Muscle of back (tissue), 3 donors: ENCODE measurements at regions not wholly inside any gene's neighbourhood (a gene's known extent, or its start where the extent isn't known, plus 50 kb on each side); places are given as distances from the start of the nearest gene placed in this dataset.
A peak's percentile ranks its signal among the peaks of the same experiment; 100 is the strongest.

Experiments used
- DNase-seq, 3 donors: peaks; one replicate each; pipeline versions ENCODE4 v3.0.0 to v3.0.0-alpha.2; 2013

- no peak for DNase-seq
Observed at GRCh38 chr5:32504329-32504988, 59.9 kb upstream of the ZFR start.

- DNase-seq = peak in 2 of 3 donors; percentile 67 to 80
Observed at GRCh38 chr5:32503261-32503660, 58.7 kb upstream of the ZFR start.

GRCh38 chr5:32501071-32502002 is 56.8 kb upstream of the ZFR start:
- DNase-seq = peak in 1 of 3 donors; percentile 39

GRCh38 chr5:32500181-32500580 is 55.6 kb upstream of the ZFR start:
- DNase-seq = no peak

GRCh38 chr5:32499261-32499660 is 54.7 kb upstream of the ZFR start:
- no peak for DNase-seq

DNA sequence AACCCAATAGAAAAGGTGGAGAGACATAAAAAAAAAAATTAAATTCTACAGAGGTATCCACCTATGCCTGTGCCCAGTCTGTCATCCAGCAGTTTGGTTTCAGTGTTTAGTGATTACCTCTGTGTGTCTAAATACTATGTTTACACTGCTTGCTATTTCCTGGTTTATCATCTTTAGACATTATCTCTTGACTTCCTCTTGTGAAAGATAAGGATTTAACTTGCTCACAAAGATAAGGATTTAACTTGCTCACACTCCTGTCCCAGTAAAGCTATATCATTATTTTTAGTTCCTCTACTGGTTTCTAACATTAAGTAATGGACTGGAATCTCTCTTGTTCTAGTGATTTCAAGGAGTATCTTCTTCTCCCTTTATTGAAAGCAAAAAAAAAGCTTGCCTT is 53.9 kb upstream of the ZFR start:
- DNase-seq = no peak

DNA sequence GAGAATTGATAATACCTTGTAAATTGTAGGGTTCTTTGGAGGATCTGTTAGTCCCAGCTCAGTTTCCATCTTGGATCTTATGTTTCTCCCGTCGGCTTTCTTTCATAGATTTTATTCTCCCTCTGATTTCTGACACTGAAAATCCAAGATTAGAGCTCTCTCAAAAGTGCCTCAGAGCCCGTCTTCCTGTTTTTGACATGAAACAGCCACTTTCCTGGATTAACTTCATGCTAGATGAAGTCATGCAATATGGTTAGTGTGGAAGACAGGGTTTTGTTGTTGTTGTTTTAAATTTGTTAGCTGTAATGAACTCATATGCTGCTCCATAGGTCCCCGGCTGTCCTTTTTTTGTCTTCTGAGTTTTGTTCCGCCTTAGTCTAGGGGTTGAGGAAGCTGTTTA is 51.6 kb upstream of the ZFR start:
- DNase-seq = no peak

DNA sequence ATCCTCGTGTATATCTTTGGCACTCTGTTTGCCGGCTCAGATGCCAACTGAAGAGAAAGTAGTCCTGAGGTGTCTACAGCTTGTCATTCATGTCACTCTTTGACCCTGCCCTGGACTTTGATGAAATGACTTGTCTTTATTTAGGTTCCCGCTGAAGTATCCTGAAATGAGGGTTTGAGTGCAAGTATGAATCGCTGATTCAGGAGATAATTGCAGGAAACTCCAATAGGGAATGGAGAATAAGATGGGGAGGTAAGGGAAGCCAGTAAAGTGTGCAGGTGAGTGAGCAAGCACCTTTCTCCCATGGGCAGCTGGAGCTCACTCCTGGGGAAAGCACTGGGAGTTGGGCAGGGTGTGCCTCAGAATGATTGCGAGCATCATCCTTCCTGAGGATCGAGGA is 50.3 kb upstream of the ZFR start:
- no peak for DNase-seq
